OCI-LY3 (cell line): ENCODE measurements at regions not wholly inside any gene's neighbourhood (a gene's known extent, or its start where the extent isn't known, plus 50 kb on each side); places are given as distances from the start of the nearest gene placed in this dataset.

Experiments used
- H2AFZ ChIP-seq: fragments of 200-600, 300-600 bp; shearing (Covaris generic); 2 replicates; pipeline ENCODE4 v1.6.0; 2014; ENCODE audit warnings: antibody characterized with exemption, low read depth, low read length
- H3K27ac ChIP-seq: fragments of 200-600, 300-600 bp; sonication (generic); 2 replicates; pipeline ENCODE4 v1.5.1; 2014; ENCODE audit warnings: mild to moderate bottlenecking, low read length, moderate library complexity, mixed read lengths
- H3K27me3 ChIP-seq: fragments of 200-600, 300-600 bp; sonication (generic); 2 replicates; pipeline ENCODE4 v1.6.1; 2014; ENCODE audit warnings: low read depth, low read length, mixed read lengths
- H3K36me3 ChIP-seq: fragments of 200-600, 300-600 bp; sonication (generic); replicated peaks from 2 replicates; pipeline ENCODE3; 2014; ENCODE audit warnings: low read depth, low read length, mixed read lengths
- H3K4me1 ChIP-seq: fragments of 300-600, 200-600 bp; sonication (generic); 2 replicates; pipeline ENCODE4 v1.6.1; 2014; ENCODE audit warnings: low read length, mixed read lengths
- H3K4me2 ChIP-seq: fragments of 200-600, 300-600 bp; sonication (generic); 2 replicates; pipeline ENCODE4 v1.6.1; 2014; ENCODE audit warnings: low read length, mixed read lengths
- H3K4me3 ChIP-seq: fragments of 300-600, 200-600 bp; sonication (generic); 2 replicates; pipeline ENCODE4 v1.5.1; 2014; ENCODE audit warnings: antibody characterized with exemption, mild to moderate bottlenecking, low read length, moderate library complexity
- H3K79me2 ChIP-seq: fragments of 300-600, 200-600 bp; shearing (Covaris generic); 2 replicates; pipeline ENCODE4 v1.6.1; 2014; ENCODE audit warnings: mild to moderate bottlenecking, low read length, mixed read lengths
- H3K9ac ChIP-seq: fragments of 300-600, 200-600 bp; shearing (Covaris generic); 2 replicates; pipeline ENCODE4 v1.6.0; 2014; ENCODE audit warnings: mild to moderate bottlenecking, low read length, moderate library complexity
- H3K9me3 ChIP-seq: fragments of 200-600, 300-600 bp; shearing (Covaris generic); 2 replicates; pipeline ENCODE4 v1.6.1; 2014; ENCODE audit warnings: low read length, mixed read lengths; ENCODE audit not compliant: insufficient read depth
- H4K20me1 ChIP-seq: fragments of 200-600, 300-600 bp; sonication (generic); 2 replicates; pipeline ENCODE4 v1.6.1; 2016; ENCODE audit warnings: low read length, mixed read lengths; ENCODE audit not compliant: insufficient read depth
- EZH2phosphoT487 ChIP-seq: fragments of 200-600 bp; shearing (Covaris generic); IDR thresholded peaks from 2 replicates; pipeline ENCODE4 v1.6.1; 2018; ENCODE audit warnings: antibody characterized with exemption, mixed run types, low read depth
- TF ChIP-seq, protein P1 (sequence below): fragments of 200-600, 300-600 bp; sonication (generic); IDR thresholded peaks from 2 replicates; pipeline ENCODE4 v1.5.1; 2014; ENCODE audit warnings: antibody characterized with exemption, low read length, low read depth

DNA sequence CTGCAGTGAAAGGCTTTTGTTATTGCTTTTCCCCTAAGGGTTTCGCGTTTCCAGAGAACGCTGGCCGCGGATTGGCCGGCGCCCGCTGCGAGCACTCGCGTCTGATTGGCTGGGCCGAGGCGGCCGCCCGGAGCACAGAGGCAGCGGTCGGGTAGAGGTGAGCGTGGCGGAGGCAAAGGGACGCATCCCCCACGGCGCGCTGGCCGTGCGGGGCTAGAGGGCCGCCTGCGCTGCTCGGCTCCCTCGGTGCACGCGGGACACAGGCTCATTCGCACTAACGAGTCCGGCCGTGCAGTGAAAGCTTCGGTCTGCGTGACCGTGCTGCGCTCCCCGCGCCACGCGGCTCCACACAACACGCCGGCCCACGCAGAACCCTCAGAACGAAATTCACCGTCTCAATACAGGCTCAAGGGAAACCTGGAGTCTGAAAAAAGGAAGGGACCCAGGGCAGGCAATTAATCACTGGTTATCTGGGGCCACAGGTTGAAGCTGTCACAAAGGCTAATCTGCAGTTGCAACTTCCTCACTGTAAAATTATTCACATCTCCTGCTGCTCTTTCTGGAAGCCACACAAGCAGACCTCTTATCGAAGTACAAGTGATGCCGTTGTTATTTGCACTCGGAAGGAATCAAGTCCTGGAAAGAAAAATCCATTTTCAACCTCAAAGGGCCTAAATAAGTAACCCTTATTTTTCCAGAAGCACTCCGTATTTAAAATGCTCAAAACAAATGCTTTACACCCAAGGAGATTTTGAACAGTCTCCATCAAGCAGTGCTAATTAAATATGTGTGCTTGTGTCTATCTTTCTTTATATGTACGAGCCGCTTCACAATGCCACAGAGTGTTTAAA is 94.6 kb downstream of the ZNF608 start:
- Histone ChIP-seq H2AFZ (peak overlapping the region; percentile 64; the same call in 1 of the 2 replicates), H3K9me3 (no peaks in the 10 kb centered on the region), H4K20me1 (peaks cover 9% of the 10 kb centered on the region), H3K9ac (peak overlapping the region; percentile 63), H3K27ac (no peak overlapping the region), H3K4me3 (peak overlapping the region; percentile 87), H3K27me3 (peaks cover 35% of the 10 kb centered on the region), H3K79me2 (no peaks in the 10 kb centered on the region), H3K36me3 (no peaks in the 10 kb centered on the region), H3K4me1 (peaks cover 43% of the 10 kb centered on the region), H3K4me2 (peak overlapping the region; percentile 96)
- TF ChIP-seq, protein P1, sequence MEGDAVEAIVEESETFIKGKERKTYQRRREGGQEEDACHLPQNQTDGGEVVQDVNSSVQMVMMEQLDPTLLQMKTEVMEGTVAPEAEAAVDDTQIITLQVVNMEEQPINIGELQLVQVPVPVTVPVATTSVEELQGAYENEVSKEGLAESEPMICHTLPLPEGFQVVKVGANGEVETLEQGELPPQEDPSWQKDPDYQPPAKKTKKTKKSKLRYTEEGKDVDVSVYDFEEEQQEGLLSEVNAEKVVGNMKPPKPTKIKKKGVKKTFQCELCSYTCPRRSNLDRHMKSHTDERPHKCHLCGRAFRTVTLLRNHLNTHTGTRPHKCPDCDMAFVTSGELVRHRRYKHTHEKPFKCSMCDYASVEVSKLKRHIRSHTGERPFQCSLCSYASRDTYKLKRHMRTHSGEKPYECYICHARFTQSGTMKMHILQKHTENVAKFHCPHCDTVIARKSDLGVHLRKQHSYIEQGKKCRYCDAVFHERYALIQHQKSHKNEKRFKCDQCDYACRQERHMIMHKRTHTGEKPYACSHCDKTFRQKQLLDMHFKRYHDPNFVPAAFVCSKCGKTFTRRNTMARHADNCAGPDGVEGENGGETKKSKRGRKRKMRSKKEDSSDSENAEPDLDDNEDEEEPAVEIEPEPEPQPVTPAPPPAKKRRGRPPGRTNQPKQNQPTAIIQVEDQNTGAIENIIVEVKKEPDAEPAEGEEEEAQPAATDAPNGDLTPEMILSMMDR, result no peak
- TF ChIP-seq EZH2phosphoT487, result no peak

DNA sequence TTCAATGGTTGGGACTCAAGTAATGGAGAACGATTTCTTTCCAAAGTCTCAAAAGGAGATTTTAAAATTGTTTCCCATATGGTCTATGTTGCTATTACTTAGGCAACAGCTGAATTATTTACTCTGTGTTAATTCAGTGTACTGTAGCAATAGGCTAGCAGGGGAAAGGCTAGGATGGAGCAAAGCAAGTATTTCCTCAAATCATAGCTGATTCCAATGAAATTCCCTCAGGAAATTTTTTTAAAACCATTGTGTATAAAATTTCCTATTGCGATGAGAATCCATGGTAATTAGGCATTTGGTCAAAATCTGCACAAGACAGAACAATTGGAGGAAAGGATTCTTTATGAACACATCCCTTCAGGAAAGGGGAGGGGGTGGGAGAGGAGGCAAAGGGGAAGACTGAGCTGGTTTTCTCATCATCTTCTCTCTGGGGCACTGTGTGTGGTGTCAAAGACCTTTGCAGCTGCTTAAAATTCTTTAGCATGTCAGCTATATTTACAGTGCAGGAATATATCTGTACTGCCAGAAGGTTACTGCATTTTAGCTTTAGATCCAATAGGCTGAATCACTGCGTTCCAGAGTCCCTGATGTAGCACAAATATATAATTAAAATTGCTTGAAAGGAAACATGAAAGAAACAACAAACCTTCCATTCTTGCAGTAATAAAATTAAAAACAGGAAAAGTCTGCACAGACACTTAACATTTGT is 95.3 kb downstream of the ZNF608 start:
- H3K4me3 ChIP-seq, result peak overlapping the region; percentile 87
- H3K27ac ChIP-seq, result no peak overlapping the region
- H3K4me1 ChIP-seq, result peaks cover 43% of the 10 kb centered on the region
- H3K9ac ChIP-seq, result no peak overlapping the region; the same call in 1 of the 2 replicates
- H3K9me3 ChIP-seq, result no peaks in the 10 kb centered on the region
- H2AFZ ChIP-seq, result no peak overlapping the region
- no peaks in the 10 kb centered on the region for H3K79me2 ChIP-seq
- TF ChIP-seq EZH2phosphoT487, result no peak
- TF ChIP-seq, protein P1, result no peak
- H3K27me3 ChIP-seq, result peaks cover 41% of the 10 kb centered on the region
- peaks cover 12% of the 10 kb centered on the region for H4K20me1 ChIP-seq
- H3K4me2 ChIP-seq, result peak overlapping the region; percentile 96
- no peaks in the 10 kb centered on the region for H3K36me3 ChIP-seq

DNA sequence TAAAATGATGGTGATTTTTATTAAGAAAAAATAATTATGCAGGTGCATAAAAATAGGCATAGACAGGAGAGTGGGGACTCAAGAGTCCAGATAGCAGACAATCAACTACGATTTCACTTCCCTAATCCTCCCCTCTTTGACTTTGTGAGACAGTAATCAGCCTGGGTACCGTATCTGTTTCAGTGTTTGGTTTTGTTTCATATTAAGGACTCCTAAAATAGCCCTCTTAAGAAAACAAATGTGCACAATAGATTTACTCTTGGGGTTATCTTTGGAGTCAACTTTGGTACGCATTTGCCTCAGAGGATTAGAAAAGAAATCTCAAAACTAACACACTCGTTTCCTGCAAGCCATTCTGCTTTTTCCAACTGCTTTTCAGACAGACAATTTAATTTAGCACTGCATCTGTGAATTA is 96.3 kb downstream of the ZNF608 start:
- Histone ChIP-seq H3K36me3 (no peaks in the 10 kb centered on the region), H3K9me3 (no peaks in the 10 kb centered on the region), H2AFZ (no peak overlapping the region), H3K79me2 (no peaks in the 10 kb centered on the region), H3K27me3 (peaks cover 41% of the 10 kb centered on the region), H4K20me1 (peaks cover 12% of the 10 kb centered on the region), H3K4me3 (peak overlapping the region; percentile 87), H3K27ac (peak overlapping the region; percentile 85), H3K9ac (peak overlapping the region; percentile 44; the same call in 1 of the 2 replicates), H3K4me1 (peaks cover 41% of the 10 kb centered on the region), H3K4me2 (peak overlapping the region; percentile 96)
- TF ChIP-seq EZH2phosphoT487, result no peak
- TF ChIP-seq, protein P1, result no peak
